HCEC 1CT (cell line): ENCODE measurements at regions not wholly inside any gene's neighbourhood (a gene's known extent, or its start where the extent isn't known, plus 50 kb on each side); places are given as distances from the start of the nearest gene placed in this dataset.
"Not testable (repeated sequence)": the region's sequence is repeated elsewhere in the genome, so short reads cannot be mapped to it uniquely, and the experiment has no call there.

Experiments used
- DNase-seq: peaks from one replicate; pipeline ENCODE4 v3.0.0-alpha.2; 2017

DNA sequence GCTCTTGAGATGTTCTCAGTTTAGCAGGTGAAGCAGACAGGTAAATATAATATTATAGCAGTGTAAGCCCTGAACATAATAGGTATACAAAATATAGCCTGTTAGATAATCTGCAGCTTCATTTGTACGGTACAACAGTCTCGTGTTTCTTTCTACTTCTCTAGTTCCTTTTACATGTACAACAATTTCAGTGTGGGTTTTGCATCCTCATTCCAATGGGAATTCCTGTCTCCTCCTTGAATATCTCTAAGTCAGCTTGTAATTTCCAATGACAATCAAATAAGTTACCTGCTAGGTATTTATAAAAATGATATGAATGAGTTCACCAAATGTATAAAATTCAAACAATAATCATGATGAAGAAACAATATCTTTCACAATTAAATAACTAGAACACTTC is 330.0 kb upstream of the RND3 start:
- no peak for DNase-seq

DNA sequence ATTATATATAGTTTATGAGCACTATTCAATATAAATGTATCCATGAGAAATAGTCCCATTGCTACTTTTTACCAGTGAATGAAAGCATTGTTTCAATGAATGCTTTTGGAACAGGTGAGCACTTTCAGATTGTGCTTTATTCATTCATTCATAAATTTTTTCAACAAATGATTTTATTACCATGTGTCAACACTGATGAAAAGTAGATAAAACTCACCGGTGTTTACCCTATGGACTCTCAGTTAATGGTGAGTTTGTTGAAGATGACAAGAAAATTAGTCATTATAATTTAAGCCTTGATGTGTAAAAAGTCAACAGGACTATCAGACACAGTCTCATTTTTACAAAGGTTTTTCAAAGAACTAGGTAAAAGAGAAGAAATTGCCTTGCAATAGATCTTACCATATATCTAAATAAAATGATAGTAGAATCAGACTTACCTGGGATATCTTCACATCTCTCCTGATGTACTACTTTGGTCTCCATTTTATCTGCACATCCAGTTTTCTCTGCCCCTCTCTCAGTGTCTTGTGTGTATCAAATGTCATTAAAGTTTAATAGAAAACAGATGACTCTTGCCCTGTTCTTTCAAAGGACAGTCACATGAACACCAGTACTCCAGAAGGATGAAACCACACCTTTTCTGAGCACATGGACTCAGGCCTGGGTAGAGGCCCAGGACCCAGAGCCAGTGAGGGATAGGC is 325.3 kb upstream of the RND3 start:
- DNase-seq = no peak

DNA sequence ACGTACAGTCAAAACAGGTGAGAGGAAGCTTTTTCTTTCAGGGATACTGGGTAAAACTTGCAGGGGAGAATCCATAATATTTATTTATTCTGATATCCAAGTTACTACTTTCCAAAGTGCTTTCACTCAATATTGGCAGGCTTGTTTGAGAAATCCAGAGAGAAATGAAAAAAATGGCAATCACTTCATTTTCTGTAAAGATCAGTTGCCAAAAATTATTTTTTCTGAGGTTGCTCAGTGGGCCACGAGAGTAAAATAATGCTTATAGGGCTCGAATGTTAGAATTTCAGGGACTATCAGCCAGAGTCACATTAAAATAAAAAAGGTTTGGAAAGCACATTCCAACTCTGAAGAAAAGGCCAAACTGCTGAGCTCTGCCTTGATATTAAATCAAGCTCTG is 324.6 kb upstream of the RND3 start:
- DNase-seq = no peak

DNA sequence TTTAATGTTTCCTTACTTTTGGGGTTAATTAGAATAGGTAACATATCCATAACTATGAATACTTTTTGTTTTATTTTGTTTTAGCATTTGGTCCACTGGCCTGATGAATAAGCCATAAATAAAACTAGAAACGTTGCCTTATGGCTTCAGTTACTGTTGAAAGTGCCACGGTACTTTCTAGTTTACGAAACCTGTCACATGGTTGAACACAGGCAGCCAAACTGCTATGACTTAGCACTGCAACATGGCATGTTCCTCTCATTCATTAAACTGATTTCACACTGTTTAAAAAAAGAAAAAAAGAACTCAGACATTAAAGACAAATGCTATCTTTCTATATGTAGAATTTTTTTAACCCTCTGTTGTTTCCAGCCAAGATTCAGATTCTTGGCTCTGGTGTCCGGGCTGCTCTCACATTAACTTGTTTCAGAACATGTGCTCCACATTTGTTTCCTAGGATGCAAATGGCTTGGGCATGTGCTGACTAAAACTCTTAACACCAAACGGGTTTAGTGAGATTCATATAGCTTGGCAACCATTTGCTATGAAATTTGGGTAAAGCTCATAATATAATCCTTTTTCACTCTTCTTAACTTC is 323.9 kb upstream of the RND3 start:
- peak; percentile 26 for DNase-seq

DNA sequence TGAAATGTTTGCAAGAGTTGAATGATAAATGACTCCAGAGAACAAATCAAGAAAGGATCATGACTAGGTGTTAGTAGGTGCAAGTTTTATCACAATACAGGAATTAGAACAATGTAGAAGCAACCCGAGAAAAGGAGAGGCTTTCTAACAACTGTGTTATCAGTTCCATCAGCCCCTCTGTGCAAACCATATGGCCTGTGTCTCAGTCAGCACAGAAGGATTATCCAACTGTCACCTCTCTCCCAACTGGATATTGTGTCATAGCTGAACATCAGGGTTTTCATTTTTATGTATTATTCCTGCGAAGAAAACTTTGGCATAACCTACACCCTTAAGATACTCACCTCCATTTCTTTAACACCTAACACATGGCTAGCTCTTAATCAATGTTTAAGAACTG is 321.6 kb upstream of the RND3 start:
- DNase-seq = no peak

DNA sequence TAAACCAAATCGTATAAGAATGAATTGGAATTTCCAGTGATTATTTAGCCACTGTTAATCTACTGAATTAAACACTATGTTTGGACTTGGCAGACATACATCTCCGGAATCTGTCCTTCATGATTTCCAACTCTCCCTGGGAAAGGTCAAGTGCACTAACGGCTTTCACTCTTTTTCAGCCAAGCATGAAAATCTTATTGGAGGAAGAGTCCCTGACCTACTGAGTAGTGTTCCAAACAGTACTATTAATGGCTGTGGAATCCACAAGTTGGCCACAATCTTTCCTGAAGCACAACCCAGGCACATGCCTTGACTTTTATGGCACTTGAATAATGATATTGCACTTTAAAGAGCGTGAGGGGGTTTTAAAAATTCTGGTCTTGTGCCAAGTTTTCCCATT is 318.9 kb upstream of the RND3 start:
- DNase-seq = no peak

DNA sequence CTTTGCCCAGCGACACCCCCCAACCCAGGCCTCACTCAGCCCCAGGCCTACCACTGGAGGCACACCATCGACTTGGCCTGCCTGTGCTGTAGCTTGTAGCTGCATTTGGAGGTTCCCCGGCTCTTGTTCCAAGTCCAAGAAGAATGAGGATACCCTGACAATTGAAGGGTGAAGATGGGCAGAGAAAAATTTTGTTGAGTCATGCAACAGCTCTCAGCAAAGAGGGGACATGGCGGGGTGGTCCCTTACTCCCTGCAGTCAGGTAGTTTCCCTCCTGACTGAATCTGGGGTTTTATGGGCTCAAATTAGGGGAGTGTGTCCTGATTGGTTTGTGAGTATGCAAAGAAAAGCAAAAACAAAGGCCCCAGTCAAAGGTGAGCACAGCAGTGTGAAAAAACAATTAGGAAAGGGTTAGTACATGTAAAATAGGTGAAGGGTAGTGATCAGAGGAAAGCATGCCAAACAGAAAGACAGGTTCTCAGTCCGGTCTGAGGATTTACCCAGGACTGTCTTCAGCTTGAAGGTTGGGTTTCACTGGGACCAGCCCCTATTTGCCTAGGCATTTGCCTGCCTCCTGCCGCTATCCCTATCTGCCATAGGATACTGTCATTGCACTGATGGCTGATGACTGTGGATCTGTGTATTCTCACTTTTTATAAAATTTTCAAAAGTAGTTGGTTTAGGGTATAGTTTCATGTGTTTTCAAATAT is 316.4 kb upstream of the RND3 start:
- DNase-seq = no peak

DNA sequence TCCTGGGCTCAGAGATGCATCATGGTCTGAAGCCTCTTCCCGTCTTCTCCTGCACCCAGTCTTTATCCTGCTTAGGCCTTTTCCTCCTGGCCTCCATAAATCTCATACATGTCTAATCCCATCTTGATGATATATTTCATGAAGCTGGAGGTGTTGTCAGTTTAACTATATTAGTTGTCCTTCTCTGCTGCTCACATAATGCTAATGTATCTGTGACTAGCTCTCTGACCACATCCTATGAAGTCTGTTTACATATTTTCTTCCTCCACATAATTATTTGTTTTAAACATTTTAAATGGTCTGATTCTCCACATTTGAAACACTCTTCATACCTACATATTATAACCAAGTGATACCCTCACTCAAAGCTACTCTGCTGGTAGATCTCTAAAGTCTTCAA is 315.2 kb upstream of the RND3 start:
- DNase-seq = peak; percentile 22

DNA sequence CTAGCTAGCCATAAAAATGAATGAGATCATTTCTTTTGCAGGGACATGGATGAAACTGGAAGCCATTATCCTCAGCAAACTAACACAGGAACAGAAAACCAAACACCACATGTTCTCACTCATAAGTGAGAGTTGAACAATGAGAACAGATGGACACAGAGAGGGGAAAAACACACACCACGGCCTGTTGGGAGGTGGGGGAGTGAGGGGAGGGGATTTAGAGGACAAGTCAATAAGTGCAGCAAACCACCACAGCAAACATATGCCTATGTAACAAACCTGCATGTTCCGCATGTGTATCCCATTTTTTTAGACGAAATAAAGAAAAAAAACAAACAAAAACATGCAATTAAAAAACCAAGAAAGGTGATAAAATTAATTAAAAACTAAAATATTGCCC is 308.8 kb upstream of the RND3 start:
- DNase-seq = not testable (repeated sequence)

DNA sequence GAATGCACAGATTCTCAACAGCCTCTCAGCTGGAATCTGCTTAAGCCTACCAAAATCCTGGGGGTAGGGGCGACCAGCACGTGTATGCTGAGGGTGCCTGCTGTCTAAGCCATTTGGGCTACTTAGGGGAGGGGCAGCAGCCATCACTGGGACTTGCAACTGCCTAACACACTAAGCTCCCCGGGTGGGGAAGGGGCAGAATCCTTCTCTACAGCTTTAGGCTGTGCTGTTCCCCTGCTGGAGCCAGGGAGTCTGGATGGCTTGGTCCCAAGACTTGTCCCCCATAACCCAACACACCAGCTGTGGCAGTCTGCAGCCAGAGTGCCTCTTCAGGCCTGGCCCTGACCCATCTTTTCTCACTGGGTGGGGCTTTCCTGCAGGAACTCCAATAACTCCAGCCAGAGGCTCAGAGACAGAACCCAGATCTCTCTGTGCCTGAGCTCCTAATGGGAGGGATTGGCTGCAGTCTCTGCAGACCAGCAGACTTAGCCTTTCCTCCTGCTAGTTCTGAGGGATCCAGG is 305.4 kb upstream of the RND3 start:
- DNase-seq = no peak

DNA sequence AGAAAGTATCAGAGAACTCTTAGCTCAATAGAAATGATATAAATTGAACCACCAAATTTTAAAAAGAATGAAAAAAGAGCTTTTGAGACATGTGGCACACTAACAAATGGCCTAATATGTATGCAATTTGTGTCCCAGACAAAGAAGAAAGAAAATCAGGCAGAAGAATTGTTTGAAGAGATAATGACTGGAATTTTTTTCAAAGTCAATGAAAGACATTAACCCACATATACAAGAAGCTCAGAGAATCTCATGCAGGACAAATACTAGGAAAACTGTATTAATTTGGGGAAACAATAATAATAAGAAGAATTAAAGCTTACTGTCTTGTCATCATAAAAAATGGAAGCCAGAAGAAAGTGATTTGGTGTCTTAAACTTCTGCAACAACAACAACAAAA is 304.1 kb upstream of the RND3 start:
- no peak for DNase-seq

DNA sequence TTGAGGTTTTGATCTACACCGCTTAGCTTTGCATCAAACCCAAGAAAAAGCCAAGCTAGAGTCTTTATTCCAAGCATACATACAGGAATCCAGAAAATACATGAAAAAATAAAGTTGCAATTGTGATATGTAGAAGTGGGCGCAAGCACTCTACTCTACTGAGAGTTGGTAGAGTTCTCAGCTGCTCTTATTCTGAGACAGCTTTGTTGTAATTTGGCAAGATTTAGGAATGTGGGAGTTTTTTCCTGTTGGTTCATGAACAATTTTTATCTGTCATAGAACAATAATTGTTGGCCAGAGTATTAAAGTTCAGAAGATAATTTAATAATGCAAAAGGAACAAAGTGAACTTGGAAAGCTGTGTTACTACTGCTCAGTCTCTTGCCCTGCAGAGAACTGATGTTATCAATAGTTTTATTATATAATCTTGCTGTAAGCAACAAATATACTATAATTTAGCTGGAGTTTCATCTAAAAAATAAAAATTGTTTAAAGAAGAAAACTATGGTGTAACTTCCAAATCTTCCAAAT is 302.0 kb upstream of the RND3 start:
- DNase-seq = no peak

DNA sequence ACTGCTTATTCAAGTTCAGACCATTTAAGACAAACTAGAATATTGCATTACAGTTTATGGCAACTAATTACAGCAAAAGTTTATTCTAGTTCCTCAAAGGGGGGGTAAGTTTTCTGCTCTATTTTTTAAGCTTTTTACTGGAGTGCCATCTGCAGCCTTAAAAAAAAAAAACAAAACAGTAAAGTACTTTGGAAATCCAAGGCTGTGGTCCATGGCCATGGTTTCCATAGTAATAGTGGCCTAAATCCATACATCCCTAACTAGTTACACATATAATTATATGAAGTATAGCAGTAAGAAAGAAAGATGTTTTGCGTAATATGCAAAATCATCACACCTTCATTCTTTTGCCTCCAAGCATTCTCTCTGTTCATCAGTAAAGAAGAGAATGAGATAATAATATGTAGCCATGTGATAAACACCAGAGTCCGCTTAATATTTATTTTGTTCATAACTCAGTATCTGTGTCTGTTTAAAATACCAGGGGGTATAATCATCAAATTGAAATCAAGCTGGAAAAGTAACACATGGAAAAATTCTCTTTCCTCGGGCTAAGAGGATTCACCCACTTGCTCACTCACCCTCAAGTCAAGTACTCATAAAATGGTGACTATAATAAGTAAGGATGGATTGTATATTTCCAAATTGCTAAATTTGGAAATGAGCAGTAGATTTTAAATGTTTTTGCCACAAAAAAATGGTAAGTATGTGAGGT is 301.1 kb upstream of the RND3 start:
- peak; percentile 52 for DNase-seq

DNA sequence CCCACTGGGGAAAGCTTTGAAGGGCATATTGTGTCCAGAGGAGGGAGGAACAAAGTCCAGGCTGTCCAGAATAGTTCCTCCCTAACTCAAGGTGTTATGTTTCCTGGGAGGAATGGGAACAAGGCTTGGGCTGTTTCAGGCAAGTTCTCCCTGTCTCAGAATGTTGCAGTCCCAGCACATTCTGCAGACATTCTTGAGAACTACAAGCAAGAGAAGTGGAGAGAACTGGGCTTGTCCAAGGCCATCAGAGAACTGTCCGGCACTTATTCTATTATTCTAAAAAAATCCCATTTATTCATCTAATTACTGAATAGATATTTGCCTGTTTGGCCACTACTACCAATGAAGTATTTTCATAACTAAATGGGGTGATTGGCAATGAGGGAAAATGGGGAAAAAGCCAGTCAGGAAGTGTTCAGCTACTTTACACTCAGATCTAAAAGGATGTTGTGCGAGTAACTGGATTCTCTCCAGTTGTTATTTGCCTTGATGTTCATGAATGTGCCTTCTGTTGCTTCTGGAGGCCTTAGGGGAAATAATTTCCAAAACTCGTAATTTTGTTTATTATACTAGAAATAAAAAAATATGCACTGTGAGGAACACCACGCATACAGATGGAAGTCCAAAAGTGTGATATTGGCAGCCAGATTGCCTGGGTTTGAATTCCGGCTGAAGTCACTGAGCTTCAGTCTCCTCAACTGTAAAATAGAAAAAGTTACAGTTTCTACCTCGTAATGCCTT is 300.1 kb upstream of the RND3 start:
- no peak for DNase-seq

DNA sequence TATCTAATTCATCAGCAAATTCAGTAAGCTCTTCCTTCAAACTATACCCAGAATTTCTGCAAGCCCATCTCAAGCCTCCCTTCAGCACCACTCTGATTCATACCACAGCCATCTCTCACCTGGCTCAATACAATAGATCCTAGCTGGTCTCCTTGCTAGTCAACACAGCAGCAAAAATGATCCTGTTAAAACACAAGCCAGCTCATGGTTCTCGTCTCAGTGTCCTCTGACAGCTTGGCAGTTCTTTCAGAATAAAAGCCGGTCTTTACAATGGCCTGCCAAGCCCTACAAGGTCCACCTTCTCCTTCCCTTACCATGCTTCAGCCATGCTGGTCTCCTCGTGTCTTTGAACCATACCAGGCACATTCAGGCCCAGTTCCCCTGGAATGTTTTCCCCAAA is 296.9 kb upstream of the RND3 start:
- no peak for DNase-seq

DNA sequence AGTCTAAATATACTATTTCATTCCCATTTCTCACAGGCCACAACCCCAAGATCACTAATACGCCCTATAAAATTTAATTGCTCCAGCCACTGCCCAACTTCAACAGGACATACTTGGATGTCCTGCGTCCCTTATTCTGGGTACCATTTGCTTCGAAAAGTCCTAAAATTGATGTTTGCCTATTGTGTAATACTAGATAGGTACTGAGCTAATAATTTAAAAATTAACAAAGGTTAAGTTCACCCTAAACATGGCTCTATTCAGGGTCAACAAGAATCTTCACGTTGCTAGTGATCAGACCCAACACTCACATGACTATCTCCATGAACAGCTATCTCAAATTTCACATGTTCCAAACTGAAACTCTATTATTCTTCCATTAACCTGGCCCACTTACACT is 296.4 kb upstream of the RND3 start:
- no peak for DNase-seq

DNA sequence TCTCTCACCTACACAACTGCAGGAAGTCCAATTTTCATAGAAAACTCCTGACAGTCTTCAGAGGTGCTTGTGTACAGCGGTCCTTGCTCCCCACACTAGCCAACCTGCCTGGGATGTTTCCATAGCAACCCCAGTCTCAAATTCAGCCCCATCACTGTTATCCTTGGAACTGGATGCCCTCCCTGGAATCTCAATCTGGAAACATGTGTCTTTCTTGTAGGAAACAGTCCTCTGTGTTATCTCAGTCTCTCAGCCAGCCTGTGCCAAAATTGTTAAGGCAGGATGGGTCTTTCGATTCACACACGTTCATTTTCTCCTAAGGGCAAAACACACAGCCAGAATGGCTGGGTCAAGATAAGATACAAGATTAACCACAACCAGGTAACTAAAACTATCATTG is 295.5 kb upstream of the RND3 start:
- no peak for DNase-seq

DNA sequence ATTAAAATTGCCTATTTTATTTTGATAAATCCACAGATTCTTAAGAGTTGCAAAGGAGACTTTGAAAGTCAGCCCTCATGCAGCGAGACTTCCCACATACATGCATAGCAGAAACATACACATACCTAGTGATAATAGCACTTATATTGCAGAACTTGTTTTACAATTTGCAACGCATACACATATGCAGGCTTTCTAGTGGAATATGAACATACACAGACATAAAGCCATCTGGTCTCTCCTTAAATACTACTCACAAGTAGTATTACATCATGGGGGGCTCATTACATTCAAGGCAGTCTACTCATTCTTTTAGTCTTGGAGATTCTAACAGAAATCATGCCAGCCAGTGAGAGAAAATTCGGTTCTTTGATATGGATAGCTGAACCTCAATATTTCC is 295.1 kb upstream of the RND3 start:
- no peak for DNase-seq

DNA sequence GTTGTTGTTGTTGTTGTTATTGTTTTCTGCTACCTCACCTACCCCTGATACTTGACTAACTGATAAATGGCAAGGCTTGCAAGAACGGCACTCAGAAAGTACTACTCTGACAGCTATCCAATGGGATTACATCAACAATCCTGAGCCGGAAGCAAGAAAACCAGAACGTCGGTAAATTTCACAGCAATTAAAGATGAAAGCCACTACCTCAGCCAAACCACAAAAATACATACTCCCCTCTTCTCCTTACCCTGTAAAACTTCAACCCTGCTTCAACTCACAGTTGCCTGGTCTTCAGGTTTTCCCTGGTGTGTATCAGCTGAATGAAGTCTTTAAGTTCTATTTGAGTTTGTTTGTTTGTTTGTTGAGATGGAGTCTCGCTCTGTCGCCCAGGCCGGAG is 293.7 kb upstream of the RND3 start:
- DNase-seq = no peak

DNA sequence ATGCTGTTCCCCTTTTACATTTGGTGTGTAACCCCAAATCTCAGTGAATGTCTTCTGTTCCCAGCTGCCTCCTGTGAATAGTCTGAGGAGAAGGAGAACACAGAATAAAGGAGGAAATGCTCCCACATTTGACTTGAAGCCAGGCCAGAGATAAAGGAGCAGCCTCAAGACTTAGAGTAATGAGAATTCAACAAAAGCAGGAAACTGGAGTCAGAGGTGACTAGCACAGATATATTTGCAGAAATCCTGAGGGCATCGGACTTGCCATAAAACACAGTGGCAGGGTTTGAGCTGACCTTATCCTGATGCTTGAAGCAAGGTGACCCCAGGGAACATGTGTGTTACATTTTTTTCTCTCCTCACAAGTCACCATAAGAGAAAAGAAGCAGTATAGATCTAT is 291.4 kb upstream of the RND3 start:
- DNase-seq = no peak

DNA sequence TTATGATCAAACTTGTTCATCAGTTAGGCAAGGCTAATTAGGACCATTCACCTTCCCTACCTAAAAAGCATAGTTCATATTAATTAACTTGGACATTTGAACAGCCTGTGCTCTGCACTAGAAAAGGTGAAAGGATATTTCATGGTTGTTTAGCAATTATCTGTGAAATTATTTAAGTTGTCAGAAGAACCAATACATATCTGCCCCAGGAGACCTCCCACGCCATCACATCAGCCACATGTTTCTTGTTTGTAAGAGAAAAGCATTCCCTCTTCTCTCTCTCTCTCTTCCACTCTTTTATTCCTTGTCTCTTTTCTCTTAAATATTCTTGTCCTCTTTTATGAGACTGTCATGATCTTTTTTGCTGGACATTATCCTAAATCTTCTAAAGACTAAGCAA is 282.0 kb upstream of the RND3 start:
- no peak for DNase-seq

DNA sequence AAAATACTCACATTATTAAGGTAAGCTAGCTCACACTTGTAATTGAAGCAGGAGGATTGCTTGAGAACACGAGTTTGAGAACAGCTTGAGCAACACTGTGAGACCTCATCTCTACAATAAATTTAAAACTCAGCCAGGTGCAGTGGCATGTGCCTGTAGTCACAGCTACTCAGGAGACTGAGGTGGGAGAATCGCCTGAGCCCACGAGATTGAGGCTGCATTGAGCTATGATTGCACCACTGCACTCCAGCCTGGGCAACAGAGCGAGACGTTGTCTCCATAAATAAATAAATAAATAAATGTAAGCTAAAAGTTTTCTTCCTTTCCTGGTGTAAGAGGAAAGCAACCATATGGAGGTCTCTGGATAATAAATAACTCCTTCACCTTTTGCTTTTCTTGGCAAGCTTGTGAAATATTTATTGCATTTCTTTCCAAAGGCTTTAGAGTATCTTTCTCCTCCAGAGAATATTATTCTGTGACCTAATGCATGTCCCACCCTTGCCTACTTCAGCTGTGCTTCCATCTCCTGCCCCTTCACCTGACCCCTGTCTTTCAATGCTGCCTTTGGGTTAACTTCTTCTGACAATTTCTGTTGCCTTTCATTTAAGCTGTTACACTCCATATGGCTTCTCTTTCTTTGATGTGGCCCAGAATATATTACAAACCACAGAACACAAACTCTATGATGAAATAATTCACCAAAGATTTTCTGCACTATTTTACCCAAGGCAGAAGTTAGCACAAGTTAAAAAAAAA is 280.7 kb upstream of the RND3 start:
- DNase-seq = no peak
